Stimulated activated naive CD4-positive, alpha-beta T cell (primary cell): ENCODE measurements at regions not wholly inside any gene's neighbourhood (a gene's known extent, or its start where the extent isn't known, plus 50 kb on each side); places are given as distances from the start of the nearest gene placed in this dataset.

Experiments used
- DNase-seq, 6 experiments: peaks; one replicate each; lab custom pipeline; 2025; lab: John Stamatoyannopoulos, UW

DNA sequence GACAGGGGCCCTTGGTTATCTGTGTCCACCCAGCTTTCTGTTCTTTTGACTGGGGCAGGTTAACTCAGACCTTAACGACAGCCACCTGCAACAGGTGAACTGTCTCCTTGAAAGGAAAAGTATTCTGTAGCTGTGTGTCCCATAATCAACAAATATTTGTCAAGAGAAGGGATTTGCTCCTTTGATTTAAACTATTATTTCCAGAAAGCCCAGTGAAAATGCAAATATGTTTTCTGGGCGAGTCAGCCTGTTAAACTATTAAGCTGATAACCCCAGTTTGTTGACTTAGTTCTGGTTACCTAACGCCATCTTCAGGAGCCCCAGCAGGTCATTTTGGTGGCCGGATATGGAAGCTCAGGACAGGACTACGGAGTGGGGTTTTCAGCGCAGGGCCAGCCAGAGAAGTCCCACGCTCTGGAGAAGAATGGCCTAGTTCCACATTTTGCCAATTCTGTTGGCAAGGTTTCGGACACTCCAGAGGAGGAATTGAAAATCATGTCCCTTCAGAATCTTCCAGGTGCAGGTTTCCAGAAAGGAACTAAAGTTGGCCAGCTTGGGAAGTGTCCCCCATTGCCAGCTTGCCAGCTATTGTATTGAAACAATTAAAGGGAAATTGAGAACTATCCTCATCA is 54.5 kb downstream of the ADRA2A start:
- DNase-seq: no peak

DNA sequence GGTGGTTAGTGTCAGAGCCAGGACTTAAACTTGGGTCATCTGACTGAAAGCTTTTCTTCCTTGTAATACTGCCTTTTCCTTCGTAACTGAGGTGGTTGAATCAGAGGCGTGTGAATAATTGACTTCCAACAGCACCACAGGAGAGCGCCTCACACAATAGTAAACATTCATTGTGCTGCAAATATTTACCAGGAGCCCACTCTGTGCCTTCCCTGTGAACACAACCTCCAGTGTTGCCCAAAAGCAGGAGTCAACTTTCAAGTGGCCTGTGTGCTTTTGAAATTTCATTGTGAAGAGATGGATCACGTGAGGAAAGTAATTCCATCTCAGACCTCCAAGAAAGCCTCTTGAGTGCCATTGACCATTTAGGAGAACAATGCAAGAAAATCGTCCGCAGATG is 60.2 kb downstream of the ADRA2A start:
- DNase-seq: no peak

DNA sequence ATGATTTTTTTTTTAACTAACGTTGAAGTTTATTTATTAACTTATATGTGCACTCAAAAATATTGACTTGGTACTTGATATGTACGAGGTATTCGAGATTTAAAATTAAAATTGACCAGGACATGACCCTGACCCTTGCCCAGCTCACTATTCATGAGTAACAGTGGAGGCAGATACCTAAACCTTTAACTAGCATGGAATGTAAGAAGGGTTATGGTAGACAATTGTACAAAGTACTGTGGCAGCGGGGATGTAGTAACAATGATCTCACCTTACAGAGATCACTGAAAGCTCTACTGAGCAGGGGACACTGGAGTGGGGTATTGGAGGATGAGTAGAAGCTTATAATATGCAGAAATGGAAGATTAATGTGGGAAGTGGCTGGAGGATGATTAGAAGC is 60.8 kb downstream of the ADRA2A start:
- DNase-seq: no peak

DNA sequence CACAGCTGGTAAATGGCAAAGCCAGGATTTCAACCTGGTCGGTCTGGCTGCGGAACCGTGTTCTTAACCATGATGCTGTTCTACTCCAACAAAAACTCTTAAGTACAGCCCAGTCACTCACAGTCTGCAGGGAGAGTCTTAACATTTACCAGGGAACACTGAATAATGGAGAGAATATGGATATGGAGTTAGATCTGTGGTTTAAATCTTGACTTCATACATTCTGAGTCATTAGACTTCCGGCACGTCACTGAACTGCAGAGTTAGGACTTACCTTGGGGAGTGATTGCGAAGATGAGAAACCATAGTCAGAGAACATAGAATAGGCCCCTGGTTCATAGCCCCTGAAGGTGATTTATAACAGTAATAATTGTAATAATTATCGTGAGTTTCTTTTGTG is 61.7 kb downstream of the ADRA2A start:
- no peak for DNase-seq

DNA sequence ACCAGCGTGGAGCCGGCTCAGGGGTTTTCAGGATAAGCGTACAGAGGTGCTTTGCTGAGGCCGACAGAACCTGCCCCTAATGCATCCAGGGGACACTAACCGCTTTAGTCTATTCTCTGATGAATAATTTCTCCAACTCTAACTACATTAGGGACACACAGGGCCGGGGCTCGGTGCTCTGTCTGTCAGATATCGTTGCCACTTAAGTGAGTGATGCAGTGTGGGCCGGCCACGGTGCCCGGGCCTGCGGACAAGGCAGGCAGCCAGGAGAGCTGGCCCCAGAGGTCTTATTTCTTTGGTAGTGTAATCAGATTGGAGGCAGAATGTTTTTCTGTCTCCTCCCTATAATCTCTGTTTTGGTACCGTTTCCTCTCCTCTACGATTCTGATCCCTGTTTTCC is 62.7 kb downstream of the ADRA2A start:
- no peak for DNase-seq

DNA sequence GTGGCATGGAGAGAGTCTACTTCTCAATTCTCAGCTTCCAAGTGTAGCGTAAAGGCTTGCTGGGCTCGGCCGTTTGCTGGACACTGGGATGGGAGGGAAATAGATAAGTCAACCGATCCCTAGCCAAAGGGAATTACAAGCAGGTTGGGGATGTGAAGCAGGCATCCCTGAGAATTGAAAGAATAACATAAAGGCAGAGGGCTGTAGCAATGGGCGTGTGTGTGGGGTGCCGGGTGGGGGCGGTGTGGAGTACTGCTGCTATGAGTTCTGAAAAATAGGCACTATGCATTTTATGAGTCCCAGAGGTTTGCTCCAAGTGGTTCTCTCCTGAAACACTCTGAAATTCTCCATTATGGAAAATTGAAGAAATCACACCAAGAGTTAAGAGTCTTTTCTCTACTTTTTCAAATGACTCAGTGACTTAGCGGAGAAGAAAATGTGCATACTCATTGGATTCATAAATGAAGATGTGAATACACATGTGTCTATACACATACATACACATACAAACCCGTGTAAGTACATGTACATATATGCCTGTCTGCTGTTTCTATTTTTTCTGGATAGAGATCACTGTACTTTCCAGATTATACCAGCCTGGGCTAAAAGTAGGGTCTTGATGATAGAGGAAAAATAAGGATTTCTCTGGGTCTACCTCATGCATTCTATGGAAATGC is 65.4 kb downstream of the ADRA2A start:
- DNase-seq: no peak

DNA sequence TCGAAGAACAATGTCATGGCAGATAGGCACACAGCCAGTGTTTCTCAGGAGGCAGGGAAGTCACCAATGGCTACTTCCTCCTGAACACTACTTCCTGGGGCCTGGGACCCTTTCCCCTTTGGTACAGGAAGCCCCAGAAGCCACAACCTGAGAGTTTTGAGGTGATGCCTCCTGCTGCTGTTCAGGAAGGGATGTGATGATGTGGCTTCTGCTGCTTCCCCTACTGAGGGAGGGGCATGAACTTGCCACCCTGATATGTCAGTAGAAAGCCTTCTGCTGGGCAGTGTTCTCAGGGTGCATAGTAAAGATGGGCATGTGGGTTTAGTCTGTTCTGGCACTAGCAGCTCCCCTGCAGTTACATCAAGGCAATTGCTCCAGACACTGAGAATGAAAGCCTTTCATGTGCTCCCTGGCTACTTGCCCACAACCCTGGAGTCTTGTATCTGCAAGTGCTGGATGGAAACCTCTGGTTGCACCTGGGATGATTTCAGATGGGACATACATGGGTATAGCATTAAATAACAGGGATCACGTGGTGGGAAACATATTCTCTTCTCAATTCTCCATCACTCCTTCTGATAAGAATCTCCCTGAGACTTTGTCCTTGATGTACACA is 69.3 kb downstream of the ADRA2A start:
- peak in 1 of 6 experiments; percentile 4 for DNase-seq

DNA sequence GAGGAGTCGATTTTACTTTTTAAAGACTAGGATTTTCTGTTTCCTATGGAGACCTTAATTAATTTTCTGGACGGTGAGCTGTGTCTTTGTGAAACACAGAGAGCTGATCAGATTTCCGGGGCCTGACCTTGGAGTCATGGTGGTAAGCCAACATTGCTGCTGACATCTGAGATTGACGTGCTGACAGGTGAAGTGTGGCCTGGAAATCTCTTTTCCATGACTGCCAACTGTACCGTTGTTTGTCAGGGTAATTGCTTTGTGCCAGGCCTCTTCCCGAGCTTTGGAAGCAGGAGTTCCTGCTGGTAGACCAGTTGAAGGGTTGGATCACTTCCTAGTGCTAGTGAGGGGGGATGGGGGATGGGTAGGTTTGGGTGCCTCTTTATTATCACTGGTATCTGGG is 71.2 kb downstream of the ADRA2A start:
- DNase-seq: no peak

DNA sequence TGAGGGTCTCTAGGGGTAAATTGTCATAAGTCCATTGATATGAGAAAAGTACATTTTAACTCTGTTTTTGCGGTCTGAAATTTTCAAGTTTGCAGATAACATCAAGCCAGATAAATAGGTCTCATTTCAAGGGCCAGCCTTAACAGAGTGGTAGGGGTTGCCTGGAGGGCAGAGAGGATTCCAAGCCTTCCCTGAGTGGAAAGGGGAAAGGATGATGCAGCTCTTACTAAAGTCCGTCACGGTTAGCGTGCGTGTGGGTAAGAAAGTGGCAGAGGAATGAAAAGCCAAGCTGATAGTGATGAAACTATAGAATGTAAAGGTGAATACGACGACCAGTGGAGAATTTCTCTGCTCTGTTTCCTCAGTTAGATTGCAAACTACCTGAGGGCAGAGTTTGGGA is 71.6 kb downstream of the ADRA2A start:
- DNase-seq: no peak

DNA sequence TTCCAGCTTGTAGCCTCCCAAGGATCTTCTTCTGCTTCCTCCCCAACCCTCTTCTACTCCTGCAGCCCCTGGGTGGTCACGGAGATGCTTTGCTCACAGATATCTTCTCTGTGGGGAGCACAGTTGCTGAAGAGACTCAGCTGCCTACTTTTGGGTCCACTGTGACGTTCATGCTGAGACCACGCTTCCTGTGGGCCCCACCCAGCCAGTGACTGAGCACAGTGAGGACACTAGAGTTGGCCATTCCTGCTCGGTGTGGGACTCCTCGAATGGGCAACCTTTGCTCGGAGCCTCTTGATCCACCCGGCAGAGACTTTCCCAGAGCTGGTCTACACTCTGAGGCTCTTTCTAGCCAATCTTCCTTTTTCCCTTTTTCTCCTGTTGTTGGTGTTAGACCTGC is 73.9 kb downstream of the ADRA2A start:
- DNase-seq: no peak

DNA sequence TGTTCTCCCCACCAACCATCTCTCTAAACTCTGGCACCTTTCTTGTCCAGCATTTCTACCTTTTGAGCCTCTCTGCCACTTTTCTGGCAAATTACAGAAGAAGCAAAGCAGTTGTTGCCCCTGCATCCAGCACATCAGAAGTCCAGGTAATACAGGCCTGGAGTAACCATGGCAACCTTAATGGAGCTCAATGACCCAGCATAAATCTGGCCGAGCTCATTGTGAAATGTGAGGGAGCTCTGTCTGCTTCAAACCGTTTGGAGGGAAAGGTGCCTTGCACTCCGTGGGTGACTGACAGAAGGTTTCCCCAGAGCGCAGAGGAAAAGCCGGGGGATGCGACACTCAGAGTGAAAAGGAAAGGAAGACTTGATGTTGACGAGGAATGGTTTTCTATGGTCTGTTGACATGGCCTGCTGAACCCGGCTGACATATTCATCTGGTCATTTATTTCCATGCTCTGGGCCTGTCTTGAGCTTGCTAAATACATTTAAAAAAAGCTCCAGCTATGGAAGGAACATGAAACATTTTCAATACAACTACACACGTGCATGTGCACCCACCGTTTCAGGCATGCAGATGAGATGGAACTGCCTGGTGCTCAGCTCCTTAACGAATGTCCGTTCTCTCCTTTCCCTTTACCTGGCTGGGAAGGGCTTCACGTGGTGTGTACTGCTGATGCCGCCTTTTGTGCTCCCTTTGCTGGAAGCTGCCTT is 74.9 kb downstream of the ADRA2A start:
- DNase-seq: no peak

DNA sequence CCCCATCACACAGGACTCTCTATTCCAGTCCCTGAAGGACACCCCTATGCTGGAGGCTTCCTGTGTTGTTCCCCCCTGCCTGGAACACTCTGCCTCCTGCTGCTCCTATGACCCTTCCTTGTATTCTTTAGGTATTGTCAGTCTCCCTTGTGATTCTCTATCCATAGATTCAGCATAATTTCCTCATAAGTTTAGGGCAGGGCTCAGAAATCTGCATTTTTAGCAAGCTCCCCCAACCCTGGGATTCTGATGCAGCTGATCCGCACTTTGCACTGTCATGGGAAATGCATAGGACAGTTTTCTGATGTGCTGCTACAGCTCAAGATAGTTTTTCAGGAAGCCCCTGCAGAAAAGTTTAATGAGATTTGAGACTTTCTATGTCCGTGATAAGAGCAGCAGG is 79.9 kb downstream of the ADRA2A start:
- no peak for DNase-seq

DNA sequence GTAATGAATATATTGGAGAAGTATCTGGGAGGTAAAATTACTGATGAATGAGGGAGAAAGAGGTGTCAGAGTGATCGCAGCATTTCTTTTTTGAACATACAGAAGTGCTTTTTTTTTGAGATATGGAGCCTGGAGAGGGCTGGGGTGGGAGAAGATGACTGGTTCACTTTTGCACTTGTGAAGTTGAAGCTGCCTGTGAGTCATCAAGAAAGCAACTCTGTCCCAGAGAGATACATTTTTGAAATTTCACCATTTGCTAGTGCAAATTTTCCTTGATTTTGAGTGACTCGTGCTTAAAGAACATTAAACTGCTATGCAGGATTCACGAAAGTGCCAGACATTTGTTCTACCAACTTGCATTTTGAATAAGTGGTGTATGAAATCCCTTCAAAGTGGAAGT is 81.8 kb downstream of the ADRA2A start:
- DNase-seq: no peak

DNA sequence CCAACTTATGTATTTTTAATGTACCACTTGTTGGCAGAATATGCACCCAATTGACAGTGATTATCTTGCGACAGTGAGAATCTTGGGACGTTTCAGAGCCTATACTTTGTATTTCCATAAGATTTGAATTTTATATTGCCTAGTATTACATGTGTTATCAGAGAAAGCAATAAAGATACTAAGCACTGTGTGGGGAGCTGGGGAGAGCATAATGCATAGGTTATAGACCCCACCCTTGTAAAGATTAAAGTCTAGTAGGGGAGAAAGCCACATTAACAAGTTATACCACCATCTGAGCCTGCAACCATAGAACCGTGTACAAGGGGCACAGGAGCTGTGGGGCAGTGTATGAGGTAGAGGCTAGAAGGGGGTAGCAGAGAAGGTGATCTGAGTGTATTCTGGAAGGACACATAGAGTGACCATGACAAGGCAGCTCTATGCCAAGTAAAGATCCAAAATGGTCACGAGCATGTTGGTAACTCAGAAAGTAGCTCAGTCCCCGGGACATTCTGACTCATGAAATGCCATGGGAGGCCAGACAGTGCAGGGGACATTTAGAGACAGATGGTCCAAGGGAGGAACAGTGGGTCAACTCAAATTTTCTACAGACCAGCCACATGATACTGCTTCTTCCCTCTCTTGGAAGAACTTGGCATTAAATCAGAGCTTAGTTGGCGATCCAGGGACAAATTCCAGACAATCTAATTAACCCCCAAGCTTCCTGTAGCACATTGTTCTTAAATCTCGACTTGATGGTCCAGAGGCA is 84.5 kb downstream of the ADRA2A start:
- no peak for DNase-seq

DNA sequence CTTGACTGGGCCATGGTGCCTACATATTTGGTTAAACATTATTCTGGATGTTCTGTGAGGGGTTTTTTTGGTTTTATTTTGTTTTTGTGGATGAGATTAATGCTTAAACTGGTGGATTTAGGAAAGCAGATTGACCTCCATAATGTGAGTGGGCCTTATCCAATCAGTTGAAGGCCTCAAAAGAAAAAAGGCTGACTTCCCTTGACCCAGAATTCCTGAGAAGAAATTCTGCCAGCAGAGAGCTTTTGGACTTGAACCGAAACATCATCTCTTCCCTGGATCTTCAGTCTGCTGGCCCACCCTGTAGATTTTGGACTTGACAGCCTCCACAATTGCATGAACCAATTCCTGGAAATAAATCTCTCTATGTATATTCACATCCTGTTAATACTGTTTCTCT is 94.4 kb downstream of the ADRA2A start:
- DNase-seq: no peak

DNA sequence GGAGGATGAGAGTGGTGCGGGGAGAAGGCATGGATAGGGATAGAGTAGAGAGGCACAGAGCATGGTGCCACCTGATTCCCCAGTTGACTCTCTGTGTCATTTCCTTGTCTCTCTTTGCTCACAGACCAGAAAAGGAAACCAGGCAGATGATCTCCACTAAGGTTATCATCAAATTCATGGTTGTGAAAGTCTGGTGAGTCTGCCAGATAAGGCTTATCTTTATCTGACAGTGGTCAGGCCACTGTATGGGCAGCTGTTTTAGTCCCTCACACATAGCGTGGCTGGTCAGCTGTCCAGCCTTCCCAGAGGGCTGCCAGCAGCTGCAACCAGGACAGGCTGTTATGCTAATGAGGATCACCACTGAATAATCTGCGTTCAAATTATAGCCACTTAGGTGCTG is 99.0 kb downstream of the ADRA2A start:
- DNase-seq: no peak

DNA sequence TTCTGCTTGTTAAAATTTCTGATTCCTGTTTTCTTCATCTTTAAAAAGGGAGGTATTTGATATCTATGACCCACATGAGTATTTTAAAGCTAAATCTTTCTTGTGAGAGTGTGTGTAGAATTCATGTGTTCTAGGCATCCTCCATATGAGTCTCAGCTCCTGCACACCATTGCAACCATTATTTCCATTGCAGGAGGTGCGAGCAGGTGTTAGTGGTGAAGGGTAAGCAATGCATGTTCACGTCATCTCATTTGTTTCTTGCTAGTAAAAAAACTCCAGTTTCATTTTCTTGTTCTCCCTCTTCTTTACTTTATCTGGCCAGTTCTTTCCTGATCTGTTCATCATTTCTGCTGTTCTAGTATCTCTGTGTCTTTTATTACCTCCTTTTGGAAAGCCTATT is 100.5 kb downstream of the ADRA2A start:
- DNase-seq: no peak

DNA sequence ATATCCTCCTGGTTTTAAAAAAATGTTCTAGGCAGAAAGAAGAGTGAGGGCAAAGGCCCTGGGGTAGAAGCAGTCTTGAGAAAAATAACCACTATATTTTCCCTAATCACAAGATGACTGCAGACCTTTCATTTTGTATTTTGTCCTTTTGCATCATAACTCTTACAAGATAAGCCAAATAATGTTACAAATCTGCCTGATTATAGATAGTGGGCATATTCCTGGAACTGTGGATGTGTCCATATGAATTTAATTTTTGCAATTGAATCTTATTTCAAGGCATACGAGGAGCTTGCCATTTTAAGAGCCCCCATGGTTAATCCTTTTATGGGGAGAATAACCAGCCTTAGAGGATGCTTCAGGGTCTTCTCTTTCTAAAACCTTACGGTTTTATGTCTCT is 102.7 kb downstream of the ADRA2A start:
- DNase-seq: no peak

DNA sequence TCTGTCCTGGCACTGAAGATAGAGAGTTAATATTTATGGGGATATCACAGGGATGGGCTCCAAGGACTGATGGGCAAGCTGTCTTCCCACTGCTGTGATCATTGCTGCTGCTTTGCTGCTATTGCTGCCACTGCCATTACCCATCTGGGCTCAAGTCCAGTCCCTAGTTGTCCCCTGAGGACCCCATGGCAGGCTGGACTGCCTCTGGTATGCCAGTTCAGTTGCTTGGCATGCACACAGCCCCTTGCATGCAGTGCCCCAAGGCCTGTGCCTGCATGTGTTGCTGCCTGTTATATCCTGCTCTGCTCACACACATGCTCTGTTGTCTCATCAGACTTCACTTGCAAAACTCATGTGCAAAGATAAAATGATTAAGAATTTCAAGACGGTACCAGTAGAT is 109.5 kb downstream of the ADRA2A start:
- DNase-seq: no peak

DNA sequence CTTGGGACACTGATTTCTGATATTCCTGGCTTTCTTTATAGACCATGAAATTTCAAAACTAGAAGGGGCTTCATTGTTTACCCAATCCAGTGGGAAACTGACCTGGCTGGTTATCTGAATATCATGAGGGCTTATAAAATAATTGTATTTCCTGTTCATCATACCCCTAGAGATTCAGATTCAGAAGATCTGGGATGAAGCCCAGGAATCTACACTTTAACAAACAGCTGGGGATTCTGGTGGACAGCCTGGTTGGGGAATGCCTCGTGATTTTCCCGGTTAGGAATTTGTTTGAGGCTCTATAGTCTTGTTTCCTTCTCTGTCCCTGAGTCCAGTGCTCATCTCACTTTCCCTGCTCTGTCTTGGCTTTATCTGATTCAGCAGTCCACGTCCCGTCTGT is 110.3 kb downstream of the ADRA2A start:
- DNase-seq: no peak

DNA sequence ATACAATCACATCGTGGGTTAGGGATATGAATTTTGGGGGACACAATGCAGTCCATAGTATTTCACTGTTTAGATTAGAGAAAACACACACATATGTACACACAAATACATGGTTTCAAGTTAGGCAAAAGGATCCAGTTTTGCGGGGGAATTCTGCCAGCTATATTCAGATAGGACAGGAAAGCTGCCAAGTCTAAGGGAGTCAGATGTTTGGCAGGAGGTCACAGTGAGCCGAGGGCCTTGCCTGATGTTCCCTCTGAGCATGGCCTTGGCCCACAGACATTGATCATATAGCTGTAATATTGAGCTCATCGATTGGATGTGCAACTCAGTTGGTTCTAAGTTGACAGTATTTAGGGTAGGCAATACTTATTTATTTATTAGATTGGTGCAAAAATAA is 122.8 kb downstream of the ADRA2A start:
- no peak for DNase-seq

DNA sequence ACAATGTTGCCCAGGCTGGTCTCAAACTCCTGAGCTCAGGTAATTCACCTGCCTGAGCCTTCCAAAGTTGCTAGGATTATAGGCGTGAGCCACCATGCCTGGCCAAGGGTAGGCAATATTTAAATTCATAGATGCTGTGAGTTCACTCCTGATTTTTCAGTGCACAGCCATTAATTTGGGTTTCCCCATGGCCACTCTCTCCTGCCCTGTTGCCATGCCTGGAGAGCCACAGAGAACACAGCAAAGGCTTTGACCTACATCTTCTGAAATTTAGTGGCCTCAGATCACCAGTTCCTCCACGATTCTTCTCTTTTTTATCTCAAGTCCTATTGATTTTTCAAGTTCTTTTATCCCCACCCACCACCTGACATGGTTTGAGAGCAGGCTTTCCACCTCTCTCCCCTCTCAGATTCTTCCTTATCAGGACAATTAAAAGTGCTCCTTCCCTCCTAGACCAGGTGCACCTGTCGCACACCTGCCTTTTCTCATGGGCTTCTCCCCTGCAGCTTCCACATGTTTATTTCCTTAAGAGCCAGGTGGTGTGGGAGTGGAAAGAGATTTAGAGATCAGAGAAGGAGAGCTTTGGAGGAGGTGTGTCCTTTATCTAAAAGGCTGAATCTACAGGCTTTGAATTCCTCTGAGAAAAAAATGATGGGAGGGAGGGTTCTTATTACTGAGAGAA is 123.8 kb downstream of the ADRA2A start:
- DNase-seq: no peak
